ENCODE measurements at regions not wholly inside any gene's neighbourhood (a gene's known extent, or its start where the extent isn't known, plus 50 kb on each side); places are given as distances from the start of the nearest gene placed in this dataset.

DNA sequence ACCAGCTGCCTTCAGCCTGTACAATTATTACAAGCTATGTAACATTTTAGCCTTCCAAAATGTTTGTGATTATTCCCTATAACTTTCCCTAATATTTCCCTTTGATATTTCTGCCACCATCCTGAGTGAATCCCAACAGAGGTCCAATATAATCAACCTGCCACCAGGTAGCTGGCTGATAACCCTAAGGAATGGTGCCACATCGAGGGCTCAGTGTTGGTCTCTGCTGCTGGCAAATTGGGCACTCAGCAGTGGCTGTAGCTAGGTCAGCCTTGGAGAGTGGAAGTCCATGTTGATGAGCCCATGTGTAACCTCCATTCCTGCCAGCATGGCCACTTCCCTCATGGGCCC lies 121.2 kb downstream of the ZNF280B start:
- H3T11ph ChIP-seq (ENCODE audit: low read length), result no peak overlapping the region
- H3K23ac ChIP-seq (ENCODE audit: insufficient read length, low read depth, low read length), result no peak overlapping the region
- no peak overlapping the region for H3K4ac ChIP-seq (ENCODE audit: low read depth, low read length)
- DNase-seq, result no peak
- no peak overlapping the region for H2BK120ac ChIP-seq (ENCODE audit: low read depth, low read length, poor library complexity, severe bottlenecking)
- no peak overlapping the region for H4K91ac ChIP-seq (ENCODE audit: insufficient read length, low read depth, low read length)
- no peak overlapping the region for H3K56ac ChIP-seq (ENCODE audit: insufficient read length, low read depth, low read length)
- no CpG with 5 or more reads among the region's 1 CpG for WGBS (ENCODE audit: extremely low coverage, insufficient read length, low lambda C conversion rate)
- H3K9me3 ChIP-seq (ENCODE audit: control insufficient read depth, low read depth, low read length), result no peaks in the 10 kb centered on the region
- H2BK20ac ChIP-seq (ENCODE audit: low read depth, low read length, poor library complexity, severe bottlenecking), result no peak overlapping the region
- Mint-ChIP-seq H3K4me1 (no peaks in the 10 kb centered on the region), H3K36me3 (ENCODE audit: insufficient read depth in 1 of 3, low read depth in 3 of 3) (peaks cover 0 to 3% (median 0%) of the 10 kb centered on the region in 3 experiments; a peak in 1 of 7 replicates), H3K4me3 (no peak overlapping the region), H3K27me3 (ENCODE audit: low read depth) (peaks cover 100% of the 10 kb centered on the region), H3K9me3 (peaks cover 2 to 9% of the 10 kb centered on the region in 2 experiments; a peak in 4 of 5 replicates), H3K27ac (no peak overlapping the region)
- no peaks in the 10 kb centered on the region for H3K4me1 ChIP-seq (ENCODE audit: insufficient read depth, low read length)
- no peak overlapping the region for H3K9ac ChIP-seq (ENCODE audit: extremely low read depth, insufficient read length, low read length)
- peaks cover 85% of the 10 kb centered on the region for H3K27me3 ChIP-seq (ENCODE audit: insufficient read depth, low read length)
- H4K20me1 ChIP-seq (ENCODE audit: control insufficient read depth, insufficient read depth, insufficient read length), result no peaks in the 10 kb centered on the region
- H3K4me2 ChIP-seq (ENCODE audit: insufficient read depth, insufficient read length, low read length), result no peak overlapping the region
- H3K79me2 ChIP-seq (ENCODE audit: insufficient read depth, low read length), result no peaks in the 10 kb centered on the region
- no peak overlapping the region for H2BK15ac ChIP-seq (ENCODE audit: low read depth, low read length)
- H2BK12ac ChIP-seq (ENCODE audit: insufficient read length, low read depth, low read length), result no peak overlapping the region
- H3K79me1 ChIP-seq (ENCODE audit: insufficient read depth, low read depth, low read length, poor library complexity, severe bottlenecking), result no peaks in the 10 kb centered on the region
- H2AK5ac ChIP-seq (ENCODE audit: insufficient read length, low read length), result no peak overlapping the region
- H3K23me2 ChIP-seq (ENCODE audit: insufficient read length, low read depth, low read length, poor library complexity, severe bottlenecking), result no peaks in the 10 kb centered on the region
- H3K27ac ChIP-seq (ENCODE audit: insufficient read length, low read depth, low read length), result no peak overlapping the region
- H2AFZ ChIP-seq (ENCODE audit: low read length), result no peak overlapping the region
- no peak overlapping the region for H2BK5ac ChIP-seq (ENCODE audit: insufficient read length, low read length)
- no peak overlapping the region; the same call in 1 of the 2 replicates for H3K14ac ChIP-seq (ENCODE audit: insufficient read depth, low read length)
- TF ChIP-seq, protein P1, sequence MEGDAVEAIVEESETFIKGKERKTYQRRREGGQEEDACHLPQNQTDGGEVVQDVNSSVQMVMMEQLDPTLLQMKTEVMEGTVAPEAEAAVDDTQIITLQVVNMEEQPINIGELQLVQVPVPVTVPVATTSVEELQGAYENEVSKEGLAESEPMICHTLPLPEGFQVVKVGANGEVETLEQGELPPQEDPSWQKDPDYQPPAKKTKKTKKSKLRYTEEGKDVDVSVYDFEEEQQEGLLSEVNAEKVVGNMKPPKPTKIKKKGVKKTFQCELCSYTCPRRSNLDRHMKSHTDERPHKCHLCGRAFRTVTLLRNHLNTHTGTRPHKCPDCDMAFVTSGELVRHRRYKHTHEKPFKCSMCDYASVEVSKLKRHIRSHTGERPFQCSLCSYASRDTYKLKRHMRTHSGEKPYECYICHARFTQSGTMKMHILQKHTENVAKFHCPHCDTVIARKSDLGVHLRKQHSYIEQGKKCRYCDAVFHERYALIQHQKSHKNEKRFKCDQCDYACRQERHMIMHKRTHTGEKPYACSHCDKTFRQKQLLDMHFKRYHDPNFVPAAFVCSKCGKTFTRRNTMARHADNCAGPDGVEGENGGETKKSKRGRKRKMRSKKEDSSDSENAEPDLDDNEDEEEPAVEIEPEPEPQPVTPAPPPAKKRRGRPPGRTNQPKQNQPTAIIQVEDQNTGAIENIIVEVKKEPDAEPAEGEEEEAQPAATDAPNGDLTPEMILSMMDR (conservative IDR thresholded peaks at IDR 0.05), result no peak
- H4K5ac ChIP-seq (ENCODE audit: insufficient read length, low read depth, low read length), result no peak overlapping the region
- H3K18ac ChIP-seq (ENCODE audit: insufficient read length, low read depth, low read length), result no peak overlapping the region
- no peak overlapping the region for H4K8ac ChIP-seq (replicated peaks; ENCODE audit: insufficient read length, low read depth, low read length)
